ENCODE measurements at regions not wholly inside any gene's neighbourhood (a gene's known extent, or its start where the extent isn't known, plus 50 kb on each side); places are given as distances from the start of the nearest gene placed in this dataset.

- no peak for DNase-seq (ENCODE audit: low spot score)
These were observed 1068.0 kb downstream of the NR2F1-AS1 start for GRCh38 chr5:92513067-92513466.

GRCh38 chr5:92508271-92508670 is 1072.7 kb downstream of the NR2F1-AS1 start:
- no peak for DNase-seq (ENCODE audit: low spot score)

- peak; percentile 12 for DNase-seq (ENCODE audit: low spot score)
These were observed 1075.1 kb downstream of the NR2F1-AS1 start for GRCh38 chr5:92505925-92506324.

GRCh38 chr5:92505145-92505544 is 1075.9 kb downstream of the NR2F1-AS1 start:
- DNase-seq (ENCODE audit: low spot score): no peak

GRCh38 chr5:92504346-92504745 is 1076.7 kb downstream of the NR2F1-AS1 start:
- no peak for DNase-seq (ENCODE audit: low spot score)

- no peak for DNase-seq (ENCODE audit: low spot score)
These were observed 1080.3 kb downstream of the NR2F1-AS1 start for GRCh38 chr5:92500752-92501151.

- no peak for DNase-seq (ENCODE audit: low spot score)
These were observed 1084.5 kb downstream of the NR2F1-AS1 start for GRCh38 chr5:92496545-92496944.

GRCh38 chr5:92494508-92494907 is 1086.5 kb downstream of the NR2F1-AS1 start:
- DNase-seq (ENCODE audit: low spot score): no peak

- no peak for DNase-seq (ENCODE audit: low spot score)
These were observed 1088.1 kb downstream of the NR2F1-AS1 start for GRCh38 chr5:92492908-92493307.

GRCh38 chr5:92484484-92484883 is 1096.5 kb downstream of the NR2F1-AS1 start:
- DNase-seq (ENCODE audit: low spot score): no peak

- DNase-seq (ENCODE audit: low spot score): no peak
These were observed 1090.0 kb upstream of the ARRDC3 start for GRCh38 chr5:92472981-92473566.

- DNase-seq (ENCODE audit: low spot score): no peak
These were observed 1088.7 kb upstream of the ARRDC3 start for GRCh38 chr5:92471861-92472260.

GRCh38 chr5:92470770-92471169 is 1087.7 kb upstream of the ARRDC3 start:
- DNase-seq (ENCODE audit: low spot score): no peak

- DNase-seq (ENCODE audit: low spot score): no peak
These were observed 1085.2 kb upstream of the ARRDC3 start for GRCh38 chr5:92468295-92468694.

- DNase-seq (ENCODE audit: low spot score): no peak
These were observed 1084.6 kb upstream of the ARRDC3 start for GRCh38 chr5:92467695-92468094.

GRCh38 chr5:92460505-92460904 is 1077.4 kb upstream of the ARRDC3 start:
- no peak for DNase-seq (ENCODE audit: low spot score)

GRCh38 chr5:92459654-92460053 is 1076.5 kb upstream of the ARRDC3 start:
- DNase-seq (ENCODE audit: low spot score): no peak

GRCh38 chr5:92455011-92455410 is 1071.9 kb upstream of the ARRDC3 start:
- DNase-seq (ENCODE audit: low spot score): no peak

- DNase-seq (ENCODE audit: low spot score): no peak
These were observed 1061.8 kb upstream of the ARRDC3 start for GRCh38 chr5:92444888-92445287.

GRCh38 chr5:92435781-92436180 is 1052.7 kb upstream of the ARRDC3 start:
- DNase-seq (ENCODE audit: low spot score): no peak

- no peak for DNase-seq (ENCODE audit: low spot score)
These were observed 1046.5 kb upstream of the ARRDC3 start for GRCh38 chr5:92429646-92430045.

- no peak for DNase-seq (ENCODE audit: low spot score)
These were observed 1045.3 kb upstream of the ARRDC3 start for GRCh38 chr5:92428415-92428814.

- DNase-seq (ENCODE audit: low spot score): no peak
These were observed 1041.8 kb upstream of the ARRDC3 start for GRCh38 chr5:92424785-92425426.

- no peak for DNase-seq (ENCODE audit: low spot score)
These were observed 1038.8 kb upstream of the ARRDC3 start for GRCh38 chr5:92421942-92422341.
